EH (cell line): ENCODE measurements at regions not wholly inside any gene's neighbourhood (a gene's known extent, or its start where the extent isn't known, plus 50 kb on each side); places are given as distances from the start of the nearest gene placed in this dataset.

ENCODE experiments used
- DNase-seq: peaks from one replicate; pipeline ENCODE4 v3.0.0-alpha.2; 2015; ENCODE audit warnings: low read depth

GRCh38 chr19:5392486-5392885, 51.9 kb upstream of the PTPRS start:
- no peak for DNase-seq

- DNase-seq = no peak
These were observed 52.5 kb upstream of the PTPRS start for GRCh38 chr19:5393088-5393487.

GRCh38 chr19:5394551-5395505, 54.2 kb upstream of the PTPRS start:
- DNase-seq = no peak

GRCh38 chr19:5395556-5395955, 54.9 kb upstream of the PTPRS start:
- DNase-seq = peak; percentile 40

GRCh38 chr19:5396096-5396939, 55.7 kb upstream of the PTPRS start:
- no peak for DNase-seq

GRCh38 chr19:5396963-5397362, 56.4 kb upstream of the PTPRS start:
- no peak for DNase-seq

- DNase-seq = peak; percentile 26
These were observed 57.2 kb upstream of the ZNRF4 start for GRCh38 chr19:5397804-5398692.

- no peak for DNase-seq
These were observed 56.5 kb upstream of the ZNRF4 start for GRCh38 chr19:5398693-5399057.

- peak; percentile 88 for DNase-seq
These were observed 51.1 kb upstream of the ZNRF4 start for GRCh38 chr19:5403968-5404640.
